ENCODE measurements at regions not wholly inside any gene's neighbourhood (a gene's known extent, or its start where the extent isn't known, plus 50 kb on each side); places are given as distances from the start of the nearest gene placed in this dataset.

- intact Hi-C loops (cut with micrococcal nuclease) = no loop called here
- H3K9me3 ChIP-seq (ENCODE audit: control insufficient read depth, insufficient read depth, low read length) = peaks cover 6% of the 10 kb centered on the region
- H2AK5ac ChIP-seq (ENCODE audit: low read depth, low read length) = no peak overlapping the region
- no peak overlapping the region for H3K23ac ChIP-seq (ENCODE audit: low read depth, low read length)
- no peak overlapping the region for H3K4ac ChIP-seq (ENCODE audit: low read depth, low read length)
- no peak overlapping the region for H2AK9ac ChIP-seq (replicated peaks; ENCODE audit: low read depth, low read length, poor library complexity)
- H3K4me3 ChIP-seq (ENCODE audit: insufficient read depth, low read depth, low read length) = no peak overlapping the region
- no peak overlapping the region for H2BK5ac ChIP-seq (ENCODE audit: low read depth, low read length, poor library complexity, severe bottlenecking)
- no peak overlapping the region for H2AFZ ChIP-seq (replicated peaks; ENCODE audit: low read length, poor library complexity)
- H3K9me1 ChIP-seq (ENCODE audit: insufficient read depth, low read length) = no peaks in the 10 kb centered on the region
- no CpG with 5 or more reads among the region's 5 CpGs for WGBS, 2 experiments (ENCODE audit: extremely low coverage in 2 of 2, insufficient read length in 1 of 2)
- no peak overlapping the region for H3K9ac ChIP-seq (ENCODE audit: low read depth, low read length)
- no peak overlapping the region for H3K4me2 ChIP-seq (ENCODE audit: low read depth, low read length)
- no peaks in the 10 kb centered on the region for H3K36me3 ChIP-seq (ENCODE audit: control insufficient read depth, insufficient read depth, low read length)
- H3K27me3 ChIP-seq (ENCODE audit: control insufficient read depth, insufficient read depth, low read length) = no peaks in the 10 kb centered on the region
- no peak overlapping the region for H2BK15ac ChIP-seq (ENCODE audit: low read depth, low read length)
- no peaks in the 10 kb centered on the region for H3K4me1 ChIP-seq (ENCODE audit: control insufficient read depth, insufficient read depth, low read length)
- ChIA-PET CTCF (no interaction called here), POLR2A (ENCODE audit: unreplicated experiment) (no interaction called here)
- DNase-seq = no peak
- in situ Hi-C loops (cut with MboI; ENCODE audit: low sequenced_read_pairs) = no loop called here
- H4K91ac ChIP-seq (ENCODE audit: insufficient read depth, low read depth, low read length) = no peak overlapping the region
- H3K14ac ChIP-seq (replicated peaks; ENCODE audit: low read depth, low read length) = no peak overlapping the region
- no peak overlapping the region for H2BK120ac ChIP-seq (ENCODE audit: low read depth, low read length)
- no peak overlapping the region for H2BK20ac ChIP-seq (ENCODE audit: low read depth, low read length)
- no TSS peak for BruUV-seq (replicated peaks)
- no peak overlapping the region for H3K18ac ChIP-seq (ENCODE audit: low read depth, low read length)
- no peak overlapping the region for H4K5ac ChIP-seq (ENCODE audit: low read depth, low read length)
- TF ChIP-seq MXI1 (IDR thresholded peaks at IDR 0.05; ENCODE audit: borderline replicate concordance, low read depth, low read length) (no peak), POLR2A (IDR thresholded peaks at IDR 0.05; ENCODE audit: low read depth, low read length) (no peak), MAZ (IDR thresholded peaks at IDR 0.05; ENCODE audit: borderline replicate concordance, low read depth, low read length) (no peak), CTCF (conservative IDR thresholded peaks at IDR 0.05; ENCODE audit: low read depth, low read length) (no peak), MAFK (IDR thresholded peaks at IDR 0.05; ENCODE audit: low read depth, low read length) (no peak), FOS (IDR thresholded peaks at IDR 0.05; ENCODE audit: low read depth, low read length) (no peak), CHD1 (IDR thresholded peaks at IDR 0.05; ENCODE audit: low read depth, low read length) (no peak), RCOR1 (IDR thresholded peaks at IDR 0.05; ENCODE audit: insufficient replicate concordance, low read length) (no peak), SMC3 (IDR thresholded peaks at IDR 0.05; ENCODE audit: low read depth, low read length) (no peak), BHLHE40 (IDR thresholded peaks at IDR 0.05; ENCODE audit: low read depth, low read length) (no peak), CEBPB (IDR thresholded peaks at IDR 0.05; ENCODE audit: low read depth, low read length) (no peak), NFE2L2 (IDR thresholded peaks at IDR 0.05; ENCODE audit: low read depth, low read length) (no peak), RFX5 (IDR thresholded peaks at IDR 0.05; ENCODE audit: low read depth, low read length) (no peak), USF2 (IDR thresholded peaks at IDR 0.05; ENCODE audit: low read depth, low read length) (no peak)
- TF ChIP-seq, protein P1, sequence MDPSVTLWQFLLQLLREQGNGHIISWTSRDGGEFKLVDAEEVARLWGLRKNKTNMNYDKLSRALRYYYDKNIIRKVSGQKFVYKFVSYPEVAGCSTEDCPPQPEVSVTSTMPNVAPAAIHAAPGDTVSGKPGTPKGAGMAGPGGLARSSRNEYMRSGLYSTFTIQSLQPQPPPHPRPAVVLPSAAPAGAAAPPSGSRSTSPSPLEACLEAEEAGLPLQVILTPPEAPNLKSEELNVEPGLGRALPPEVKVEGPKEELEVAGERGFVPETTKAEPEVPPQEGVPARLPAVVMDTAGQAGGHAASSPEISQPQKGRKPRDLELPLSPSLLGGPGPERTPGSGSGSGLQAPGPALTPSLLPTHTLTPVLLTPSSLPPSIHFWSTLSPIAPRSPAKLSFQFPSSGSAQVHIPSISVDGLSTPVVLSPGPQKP (IDR thresholded peaks at IDR 0.05; ENCODE audit: borderline replicate concordance, low read depth, low read length) = no peak
- no peak overlapping the region for H3K27ac ChIP-seq (ENCODE audit: insufficient read depth, low read length)
- H3K79me1 ChIP-seq (ENCODE audit: low read depth in 1 of 2, low read length in 2 of 2) = no peaks in the 10 kb centered on the region
- no peak overlapping the region for H4K8ac ChIP-seq (ENCODE audit: low read depth in 2 of 2, low read length in 2 of 2)
- ATAC-seq (ENCODE audit: low read depth) = no peak
- dilution Hi-C loops (cut with HindIII; ENCODE audit: low sequenced_read_pairs, unreplicated experiment) = no loop called here
- H3K56ac ChIP-seq (ENCODE audit: extremely low read depth, insufficient read depth, low read length) = no peak overlapping the region
- no peaks in the 10 kb centered on the region for H4K20me1 ChIP-seq (ENCODE audit: insufficient read depth, low read length)
Measured at GRCh38 chr3:18656866-18657265, 231.7 kb upstream of the SATB1 start.
